Heart left ventricle (tissue), 13 donors: ENCODE measurements at regions not wholly inside any gene's neighbourhood (a gene's known extent, or its start where the extent isn't known, plus 50 kb on each side); places are given as distances from the start of the nearest gene placed in this dataset.

Experiments used
- CTCF ChIP-seq, 12 donors: fragments of 200-600 bp; sonication (generic) in 4 of 12; IDR thresholded peaks; one replicate each; pipeline versions ENCODE4 v1.5.0 to v1.8.0; 2018 to 2022; ENCODE audit warnings: antibody characterized with exemption in 12 of 12, mild to moderate bottlenecking in 5 of 12
- POLR2A ChIP-seq, 2 donors: fragments of 450-650 bp; IDR thresholded peaks; one replicate each; pipeline ENCODE4 v1.6.1; 2017; ENCODE audit warnings: antibody characterized with exemption in 2 of 2, mild to moderate bottlenecking in 2 of 2, moderate library complexity in 2 of 2
- donor health status: ischemic (EF 13 %, LVEDD 7.1; RV severe dilation, severe dysfunction).
- donor health status: DM: no; HTN: yes; CAD: no.
- donor health status: DM: no; HTN: no; CAD: no.
- donor health status: ischemic (EF 25% LVEDD 6.9; RV normal size, moderate dysfunction).
- donor health status: ischemic (EF 25% LVEDD 5.7; RV mildly dilated, moderate dysfunction).
- donor health status: ischemic (EF 35%, LVEDD 5.7; RV mildly dilated, moderate dysfunction).
- donor health status: nonischemic (EF 11% LVEDD 7.7; RV severe dilation, severe dysfunction).
- donor health status: DM: yes; HTN: yes; CAD: no.
- donor health status: PGD.
- donor health status: ischemic (EF 29% LVEDD 5.4; RV normal size, mild dysfunction).
- donor health status: nonischemic (EF 23%, LVEDD 6.1; RV moderate dilation, normal function).

GRCh38 chr6:128719786-128720185 is 163.2 kb upstream of the LAMA2 start:
- no peak for TF ChIP-seq CTCF (IDR thresholded peaks at IDR 0.05)
- no peak for TF ChIP-seq POLR2A (IDR thresholded peaks at IDR 0.05)
